HT-29 (cell line): ENCODE measurements at regions not wholly inside any gene's neighbourhood (a gene's known extent, or its start where the extent isn't known, plus 50 kb on each side); places are given as distances from the start of the nearest gene placed in this dataset.
A peak's percentile ranks its signal among the peaks of the same experiment; 100 is the strongest.

Experiments used
- DNase-seq: peaks from one replicate; pipeline ENCODE4 v3.0.0-alpha.2; 2015; ENCODE audit warnings: low spot score

- peak; percentile 65 for DNase-seq
Observed at GRCh38 chr7:16978358-16979244, 96.8 kb upstream of the AGR3 start.

GRCh38 chr7:16980539-16980938 lies 98.8 kb upstream of the AGR3 start:
- DNase-seq, result no peak

- peak; percentile 68 for DNase-seq
Observed at GRCh38 chr7:16982640-16983350, 101.0 kb upstream of the AGR3 start.

GRCh38 chr7:16984375-16984774 lies 102.6 kb upstream of the AGR3 start:
- no peak for DNase-seq

- peak; percentile 28 for DNase-seq
Observed at GRCh38 chr7:16985621-16986020, 103.8 kb upstream of the AGR3 start.

GRCh38 chr7:16986755-16987154 lies 105.0 kb upstream of the AGR3 start:
- no peak for DNase-seq

GRCh38 chr7:16989811-16990413 lies 108.1 kb upstream of the AGR3 start:
- DNase-seq, result peak; percentile 99

- DNase-seq, result peak; percentile 57
Observed at GRCh38 chr7:16991551-16991950, 109.8 kb upstream of the AGR3 start.

- no peak for DNase-seq
Observed at GRCh38 chr7:16993543-16993942, 111.8 kb upstream of the AGR3 start.

- no peak for DNase-seq
Observed at GRCh38 chr7:16998481-16999051, 116.8 kb upstream of the AGR3 start.

GRCh38 chr7:16999541-17000267 lies 117.9 kb upstream of the AGR3 start:
- no peak for DNase-seq

GRCh38 chr7:17005271-17005670 lies 123.5 kb upstream of the AGR3 start:
- DNase-seq, result peak; percentile 67

GRCh38 chr7:17007841-17008240 lies 126.1 kb upstream of the AGR3 start:
- no peak for DNase-seq

- peak; percentile 55 for DNase-seq
Observed at GRCh38 chr7:17009007-17009719, 127.4 kb upstream of the AGR3 start.

GRCh38 chr7:17009933-17010332 lies 128.2 kb upstream of the AGR3 start:
- peak; percentile 7 for DNase-seq

- DNase-seq, result peak; percentile 47
Observed at GRCh38 chr7:17010637-17011300, 129.0 kb upstream of the AGR3 start.

GRCh38 chr7:17013204-17013603 lies 131.4 kb upstream of the AGR3 start:
- no peak for DNase-seq

- no peak for DNase-seq
Observed at GRCh38 chr7:17014686-17015085, 132.9 kb upstream of the AGR3 start.

GRCh38 chr7:17015598-17016031 lies 133.8 kb upstream of the AGR3 start:
- no peak for DNase-seq

GRCh38 chr7:17016402-17017010 lies 134.7 kb upstream of the AGR3 start:
- no peak for DNase-seq
